HepG2 (cell line): ENCODE measurements at regions not wholly inside any gene's neighbourhood (a gene's known extent, or its start where the extent isn't known, plus 50 kb on each side); places are given as distances from the start of the nearest gene placed in this dataset.

Experiments used
- ATAC-seq: fragments of 200-7000 bp; cut with Tn5 transposase; 3 replicates; pipeline ENCODE4 v1.9.1; 2020; ENCODE audit warnings: mild to moderate bottlenecking, moderate library complexity
- BruUV-seq: library from RNA; stranded (reverse); fragments of 400-500 nt; replicated peaks from 2 replicates; lab custom pipeline; 2021; lab: Mats Ljungman, UMichigan
- CTCF ChIA-PET: fragments of 300-600 bp; formaldehyde crosslinking; extraction: SDS; loops from one replicate; lab custom pipeline; 2021; ENCODE audit warnings: low total read pairs, inconsistent platforms, low intra/inter-chr PET ratio; lab: Yijun Ruan, JAX
- POLR2A ChIA-PET: fragments of 350-600 bp; sonication (Branson Sonifier 250); formaldehyde crosslinking; loops from one replicate; lab custom pipeline; 2020; ENCODE audit warnings: antibody characterized with exemption, inconsistent platforms; lab: Yijun Ruan, JAX
- DNase-seq: peaks from one replicate; pipeline ENCODE4 v3.0.0-alpha.2; 2015; ENCODE audit warnings: low spot score
- FAIRE-seq: peaks from 3 replicates; lab custom pipeline; 2011; peaks lifted over from hg19 to GRCh38; lab: Jason Lieb, UNC
- H2AFZ ChIP-seq: one replicate; pipeline ENCODE4 v1.6.1; 2011; ENCODE audit warnings: low read length, inconsistent platforms
- H3K27ac ChIP-seq: fragments of 300-600 bp; 3 replicates; pipeline ENCODE4 v1.8.0; 2011; ENCODE audit warnings: mixed run types, mild to moderate bottlenecking, mixed read lengths, low read length, inconsistent platforms; ENCODE audit not compliant: insufficient read depth; ENCODE audit errors: extremely low read length
- H3K27me3 ChIP-seq, 2 experiments: fragments of 200-600 bp in 1 of 2; 2 replicates in 1 of 2; 3 replicates in 1 of 2; pipeline versions ENCODE4 v1.6.0 to v1.8.0; 2011; ENCODE audit warnings: low read length in 2 of 2, mild to moderate bottlenecking in 2 of 2, moderate library complexity in 2 of 2, inconsistent platforms in 1 of 2; ENCODE audit not compliant: insufficient read depth in 2 of 2, control insufficient read depth in 1 of 2
- H3K36me3 ChIP-seq, 2 experiments: fragments of 200-600 bp in 1 of 2; replicated peaks in 1 of 2; 2 replicates in 1 of 2; 3 replicates in 1 of 2; pipeline versions ENCODE4 v1.5.1 to v1.8.0; 2011; ENCODE audit warnings: low read length in 2 of 2, inconsistent platforms in 1 of 2; ENCODE audit not compliant: insufficient read depth in 2 of 2, control insufficient read depth in 1 of 2
- H3K4me1 ChIP-seq: 2 replicates; pipeline ENCODE4 v1.5.1; 2012; ENCODE audit warnings: low read length, inconsistent platforms; ENCODE audit not compliant: insufficient read depth
- H3K4me2 ChIP-seq: 2 replicates; pipeline ENCODE4 v1.6.0; 2011; ENCODE audit warnings: low read depth, low read length, inconsistent platforms
- H3K4me3 ChIP-seq, 3 experiments: fragments of 200-600 bp in 1 of 3; sonication (generic), shearing (Covaris generic) in 1 of 3; replicated peaks in 1 of 3; 2 replicates each; pipeline ENCODE4 v1.5.1; 2011 to 2016; ENCODE audit warnings: low read length in 3 of 3, inconsistent platforms in 2 of 3, low read depth in 2 of 3, mild to moderate bottlenecking in 2 of 3, control low read depth in 1 of 3, mixed read lengths in 1 of 3; ENCODE audit not compliant: insufficient read depth in 1 of 3
- H3K79me2 ChIP-seq: one replicate; pipeline ENCODE4 v1.6.1; 2011; ENCODE audit warnings: low read length, inconsistent platforms; ENCODE audit not compliant: insufficient read depth
- H3K9ac ChIP-seq: 2 replicates; pipeline ENCODE4 v1.6.0; 2011; ENCODE audit warnings: mild to moderate bottlenecking, low read depth, low read length, inconsistent platforms; ENCODE audit not compliant: insufficient read depth
- H3K9me3 ChIP-seq: 2 replicates; pipeline ENCODE4 v1.5.1; 2012; ENCODE audit warnings: mild to moderate bottlenecking, low read length
- H4K20me1 ChIP-seq: 2 replicates; pipeline ENCODE4 v1.6.0; 2011; ENCODE audit warnings: inconsistent platforms, mild to moderate bottlenecking, low read length, moderate library complexity; ENCODE audit not compliant: insufficient read depth
- CREB3 ChIP-seq: sonication (generic); formaldehyde crosslinking; IDR thresholded peaks from 2 replicates; pipeline ENCODE4 v1.5.0; 2020; ENCODE audit warnings: missing genetic modification reagents
- EHMT2 ChIP-seq: fragments of 200-600 bp; sonication (generic); IDR thresholded peaks from 2 replicates; pipeline ENCODE4 v1.7.0; 2017; ENCODE audit warnings: antibody characterized with exemption, low read depth, low read length, borderline replicate concordance
- YEATS2 ChIP-seq: sonication (generic); formaldehyde crosslinking; IDR thresholded peaks from 2 replicates; pipeline ENCODE4 v1.4.0; 2020; ENCODE audit warnings: missing genetic modification reagents, borderline replicate concordance
- WGBS: methylation state at CpG from one replicate; pipeline ENCODE4 v1.1.6; 2017; ENCODE audit warnings: low lambda C conversion rate; 5-methylcytosine and 5-hydroxymethylcytosine counted together
- in situ Hi-C: cut with HindIII; loops from 2 replicates; pipeline ENCODE4 v1.10.0; 2017; ENCODE audit warnings: low pct_unique_long_range_greater_than_20kb; ENCODE audit not compliant: extremely low pct_ligation_motif_present
- intact Hi-C: fragments of 100-400 bp; cut with micrococcal nuclease; formaldehyde crosslinking; loops from one replicate; pipeline ENCODE4 v1.10.0; 2022; ENCODE audit not compliant: unreplicated experiment
- TF ChIP-seq, protein P1 (sequence below): sonication (generic); formaldehyde crosslinking; conservative IDR thresholded peaks from 2 replicates; pipeline ENCODE4 v1.8.1; 2023; ENCODE audit warnings: missing genetic modification reagents
- TF ChIP-seq, protein P2 (sequence below): sonication (generic); formaldehyde crosslinking; IDR thresholded peaks from 2 replicates; pipeline ENCODE4 v1.5.1; 2020; ENCODE audit warnings: mild to moderate bottlenecking, moderate library complexity, missing genetic modification reagents
- TF ChIP-seq, protein P3 (sequence below): sonication (generic); formaldehyde crosslinking; IDR thresholded peaks from 2 replicates; pipeline ENCODE4 v1.5.0; 2020; ENCODE audit warnings: missing genetic modification reagents

GRCh38 chr6:167058261-167058660 is 59.1 kb downstream of the CEP43 start:
- no peaks in the 10 kb centered on the region for H4K20me1 ChIP-seq
- in situ Hi-C loops (no loop called here), intact Hi-C loops (no loop called here)
- 66% methylated on average over 3 of the region's 3 CpGs for WGBS
- H3K4me3 ChIP-seq: no peak overlapping the region
- no peak overlapping the region for H3K4me2 ChIP-seq
- no peak overlapping the region for H3K9ac ChIP-seq
- no peaks in the 10 kb centered on the region for H3K79me2 ChIP-seq
- POLR2A ChIA-PET: no interaction called here
- peaks cover 11% of the 10 kb centered on the region for H3K4me1 ChIP-seq
- no peak for ATAC-seq
- no peak overlapping the region for H3K27ac ChIP-seq
- no peak for DNase-seq
- H2AFZ ChIP-seq: no peak overlapping the region
- BruUV-seq: no TSS peak
- H3K36me3 ChIP-seq: no peaks in the 10 kb centered on the region
- H3K27me3 ChIP-seq: no peaks in the 10 kb centered on the region
- TF ChIP-seq, protein P1, sequence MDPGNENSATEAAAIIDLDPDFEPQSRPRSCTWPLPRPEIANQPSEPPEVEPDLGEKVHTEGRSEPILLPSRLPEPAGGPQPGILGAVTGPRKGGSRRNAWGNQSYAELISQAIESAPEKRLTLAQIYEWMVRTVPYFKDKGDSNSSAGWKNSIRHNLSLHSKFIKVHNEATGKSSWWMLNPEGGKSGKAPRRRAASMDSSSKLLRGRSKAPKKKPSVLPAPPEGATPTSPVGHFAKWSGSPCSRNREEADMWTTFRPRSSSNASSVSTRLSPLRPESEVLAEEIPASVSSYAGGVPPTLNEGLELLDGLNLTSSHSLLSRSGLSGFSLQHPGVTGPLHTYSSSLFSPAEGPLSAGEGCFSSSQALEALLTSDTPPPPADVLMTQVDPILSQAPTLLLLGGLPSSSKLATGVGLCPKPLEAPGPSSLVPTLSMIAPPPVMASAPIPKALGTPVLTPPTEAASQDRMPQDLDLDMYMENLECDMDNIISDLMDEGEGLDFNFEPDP (CRISPR knock-in tag): no peak
- TF ChIP-seq EHMT2 (no peak), YEATS2 (CRISPR knock-in tag) (no peak), CREB3 (CRISPR knock-in tag) (no peak)
- TF ChIP-seq, protein P2, sequence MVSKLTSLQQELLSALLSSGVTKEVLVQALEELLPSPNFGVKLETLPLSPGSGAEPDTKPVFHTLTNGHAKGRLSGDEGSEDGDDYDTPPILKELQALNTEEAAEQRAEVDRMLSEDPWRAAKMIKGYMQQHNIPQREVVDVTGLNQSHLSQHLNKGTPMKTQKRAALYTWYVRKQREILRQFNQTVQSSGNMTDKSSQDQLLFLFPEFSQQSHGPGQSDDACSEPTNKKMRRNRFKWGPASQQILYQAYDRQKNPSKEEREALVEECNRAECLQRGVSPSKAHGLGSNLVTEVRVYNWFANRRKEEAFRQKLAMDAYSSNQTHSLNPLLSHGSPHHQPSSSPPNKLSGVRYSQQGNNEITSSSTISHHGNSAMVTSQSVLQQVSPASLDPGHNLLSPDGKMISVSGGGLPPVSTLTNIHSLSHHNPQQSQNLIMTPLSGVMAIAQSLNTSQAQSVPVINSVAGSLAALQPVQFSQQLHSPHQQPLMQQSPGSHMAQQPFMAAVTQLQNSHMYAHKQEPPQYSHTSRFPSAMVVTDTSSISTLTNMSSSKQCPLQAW (CRISPR knock-in tag): no peak
- TF ChIP-seq, protein P3, sequence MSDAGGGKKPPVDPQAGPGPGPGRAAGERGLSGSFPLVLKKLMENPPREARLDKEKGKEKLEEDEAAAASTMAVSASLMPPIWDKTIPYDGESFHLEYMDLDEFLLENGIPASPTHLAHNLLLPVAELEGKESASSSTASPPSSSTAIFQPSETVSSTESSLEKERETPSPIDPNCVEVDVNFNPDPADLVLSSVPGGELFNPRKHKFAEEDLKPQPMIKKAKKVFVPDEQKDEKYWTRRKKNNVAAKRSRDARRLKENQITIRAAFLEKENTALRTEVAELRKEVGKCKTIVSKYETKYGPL (CRISPR knock-in tag): no peak
- H3K9me3 ChIP-seq: no peaks in the 10 kb centered on the region
- FAIRE-seq: no peak
- CTCF ChIA-PET: no interaction called here
